KMS-11 (cell line): ENCODE measurements at regions not wholly inside any gene's neighbourhood (a gene's known extent, or its start where the extent isn't known, plus 50 kb on each side); places are given as distances from the start of the nearest gene placed in this dataset.
"Not testable (repeated sequence)": the region's sequence is repeated elsewhere in the genome, so short reads cannot be mapped to it uniquely, and the experiment has no call there.

Experiments
- H2AFZ ChIP-seq: fragments of 200-600 bp; sonication (generic); 2 replicates; pipeline ENCODE4 v1.6.1; 2016; ENCODE audit warnings: antibody characterized with exemption, mixed run types, low read depth
- H3K27ac ChIP-seq: fragments of 200-600 bp; sonication (generic); 2 replicates; pipeline ENCODE4 v1.6.1; 2016; ENCODE audit warnings: mild to moderate bottlenecking, mixed run types
- H3K27me3 ChIP-seq: fragments of 200-600 bp; sonication (generic); 2 replicates; pipeline ENCODE4 v1.6.1; 2017; ENCODE audit warnings: mild to moderate bottlenecking, low read depth, mixed run types, moderate library complexity; ENCODE audit not compliant: insufficient read depth
- H3K36me3 ChIP-seq: fragments of 200-600 bp; sonication (generic); 2 replicates; pipeline ENCODE4 v1.6.1; 2017; ENCODE audit warnings: mild to moderate bottlenecking, mixed run types; ENCODE audit not compliant: insufficient read depth
- H3K4me1 ChIP-seq: fragments of 200-600 bp; sonication (generic); 2 replicates; pipeline ENCODE4 v1.6.1; 2016; ENCODE audit warnings: mild to moderate bottlenecking, low read depth, mixed run types; ENCODE audit not compliant: poor library complexity, severe bottlenecking
- H3K4me2 ChIP-seq: fragments of 200-600 bp; sonication (generic); 2 replicates; pipeline ENCODE4 v1.7.0; 2016; ENCODE audit warnings: mild to moderate bottlenecking, mixed run types
- H3K4me3 ChIP-seq: fragments of 200-600 bp; sonication (generic); IDR thresholded peaks from 2 replicates; pipeline ENCODE4 v1.6.1; 2017; ENCODE audit warnings: low read depth, low read length, mixed read lengths; ENCODE audit not compliant: insufficient read depth
- H3K79me2 ChIP-seq: fragments of 200-600 bp; sonication (generic); 2 replicates; pipeline ENCODE4 v1.6.1; 2016; ENCODE audit warnings: low read depth, mixed run types; ENCODE audit not compliant: insufficient read depth
- H3K9ac ChIP-seq: fragments of 200-600 bp; sonication (generic); 2 replicates; pipeline ENCODE4 v1.6.1; 2016; ENCODE audit warnings: mild to moderate bottlenecking, mixed run types
- H4K20me1 ChIP-seq: fragments of 200-600 bp; sonication (generic); 2 replicates; pipeline ENCODE4 v1.6.1; 2016; ENCODE audit warnings: mild to moderate bottlenecking, mixed run types; ENCODE audit not compliant: insufficient read depth
- CTCF ChIP-seq: fragments of 200-600 bp; sonication (generic); conservative IDR thresholded peaks from 2 replicates; pipeline ENCODE4 v1.6.1; 2017; ENCODE audit warnings: low read depth, mild to moderate bottlenecking, antibody characterized with exemption, low read length, moderate library complexity, mixed read lengths

DNA sequence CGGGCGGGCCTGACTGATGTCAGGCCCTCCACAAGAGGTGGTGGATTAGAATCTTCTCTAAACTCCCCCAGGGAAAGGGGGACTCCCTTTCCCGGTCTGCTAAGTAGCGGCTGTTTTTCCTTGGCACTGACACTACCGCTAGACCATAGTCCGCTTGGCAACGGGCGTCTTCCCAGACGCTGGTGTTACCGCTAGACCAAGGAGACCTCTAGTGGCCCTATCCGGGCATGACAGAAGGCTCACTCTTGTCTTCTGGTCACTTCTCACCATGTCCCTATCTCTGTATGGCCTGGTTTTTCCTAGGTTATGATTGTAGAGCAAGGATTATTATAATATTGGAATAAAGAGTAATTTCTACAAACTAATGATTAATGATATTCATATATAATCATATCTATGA is 318.2 kb upstream of the DKK2 start:
- not testable (repeated sequence) for H3K79me2 ChIP-seq, H3K27ac ChIP-seq, H3K27me3 ChIP-seq, H3K36me3 ChIP-seq, H3K9ac ChIP-seq, H3K4me1 ChIP-seq, H4K20me1 ChIP-seq, H2AFZ ChIP-seq, H3K4me3 ChIP-seq, H3K4me2 ChIP-seq
- peak; percentile 34; the same call in 1 of the 2 replicates for TF ChIP-seq CTCF

DNA sequence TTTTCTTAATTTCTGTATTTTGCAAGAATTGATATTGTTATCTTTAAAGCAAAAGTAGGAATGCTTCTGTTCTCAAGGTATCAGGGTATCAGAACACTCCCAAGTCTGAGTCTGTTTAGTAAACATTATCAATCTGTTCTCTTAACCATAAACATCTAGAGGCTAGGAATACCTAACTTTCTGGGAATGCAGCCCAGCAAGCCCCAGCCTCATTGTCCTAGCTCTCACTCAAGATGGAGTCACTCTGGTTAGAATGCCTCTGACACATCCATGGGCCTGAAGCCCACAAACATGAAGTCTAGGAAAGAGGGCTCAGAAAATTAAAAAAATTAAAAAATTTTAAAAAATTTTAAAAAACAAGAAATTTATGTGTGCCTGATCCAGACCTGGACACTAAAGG is 315.1 kb upstream of the DKK2 start:
- Histone ChIP-seq H4K20me1 (no peaks in the 10 kb centered on the region), H3K9ac (no peak overlapping the region), H3K79me2 (no peaks in the 10 kb centered on the region), H2AFZ (no peak overlapping the region), H3K36me3 (no peaks in the 10 kb centered on the region), H3K4me2 (no peak overlapping the region), H3K27ac (no peak overlapping the region), H3K27me3 (no peaks in the 10 kb centered on the region; the same call in 1 of the 2 replicates), H3K4me3 (no peak overlapping the region), H3K4me1 (peaks cover 5% of the 10 kb centered on the region)
- no peak for TF ChIP-seq CTCF

DNA sequence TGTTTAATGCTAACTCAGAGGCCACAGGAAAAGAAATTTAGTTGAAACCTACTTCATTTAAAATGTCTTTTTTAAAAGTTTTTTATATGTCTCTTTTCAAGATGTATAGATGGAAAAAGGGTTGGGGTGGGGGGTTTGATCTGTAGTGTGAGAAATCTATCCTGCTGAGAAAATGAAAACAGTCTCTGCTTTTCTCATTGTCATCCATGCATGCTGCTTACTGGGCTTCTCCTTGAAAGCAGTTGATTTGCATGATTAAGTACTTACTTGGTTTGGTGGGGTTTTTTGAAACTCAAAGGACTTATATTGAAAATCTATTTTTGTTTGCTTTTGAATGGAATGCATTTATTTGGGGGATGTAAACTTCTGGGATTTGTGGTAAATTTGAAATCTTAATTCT is 313.6 kb upstream of the DKK2 start:
- Histone ChIP-seq H3K4me2 (no peak overlapping the region), H3K27ac (no peak overlapping the region), H3K4me3 (no peak overlapping the region)

GRCh38 chr4:107349266-107349665 is 313.2 kb upstream of the DKK2 start:
- Histone ChIP-seq H3K9ac (no peak overlapping the region), H3K4me2 (no peak overlapping the region)

More for the DNA sequence above, 313.6 kb upstream of the DKK2 start:
- H4K20me1 ChIP-seq, result no peaks in the 10 kb centered on the region
- no peaks in the 10 kb centered on the region; the same call in 1 of the 2 replicates for H3K27me3 ChIP-seq
- no peak overlapping the region for H2AFZ ChIP-seq
- H3K79me2 ChIP-seq, result no peaks in the 10 kb centered on the region
- no peak for TF ChIP-seq CTCF
- H3K9ac ChIP-seq, result no peak overlapping the region
- peaks cover 5% of the 10 kb centered on the region for H3K4me1 ChIP-seq
- no peaks in the 10 kb centered on the region for H3K36me3 ChIP-seq

More at GRCh38 chr4:107349266-107349665, 313.2 kb upstream of the DKK2 start:
- Histone ChIP-seq H3K27ac (no peak overlapping the region), H2AFZ (no peak overlapping the region), H3K79me2 (no peaks in the 10 kb centered on the region), H3K4me1 (peaks cover 5% of the 10 kb centered on the region), H4K20me1 (no peaks in the 10 kb centered on the region), H3K27me3 (no peaks in the 10 kb centered on the region), H3K4me3 (no peak overlapping the region), H3K36me3 (no peaks in the 10 kb centered on the region)
- TF ChIP-seq CTCF, result no peak
